ENCODE measurements at regions not wholly inside any gene's neighbourhood (a gene's known extent, or its start where the extent isn't known, plus 50 kb on each side); places are given as distances from the start of the nearest gene placed in this dataset.

DNA sequence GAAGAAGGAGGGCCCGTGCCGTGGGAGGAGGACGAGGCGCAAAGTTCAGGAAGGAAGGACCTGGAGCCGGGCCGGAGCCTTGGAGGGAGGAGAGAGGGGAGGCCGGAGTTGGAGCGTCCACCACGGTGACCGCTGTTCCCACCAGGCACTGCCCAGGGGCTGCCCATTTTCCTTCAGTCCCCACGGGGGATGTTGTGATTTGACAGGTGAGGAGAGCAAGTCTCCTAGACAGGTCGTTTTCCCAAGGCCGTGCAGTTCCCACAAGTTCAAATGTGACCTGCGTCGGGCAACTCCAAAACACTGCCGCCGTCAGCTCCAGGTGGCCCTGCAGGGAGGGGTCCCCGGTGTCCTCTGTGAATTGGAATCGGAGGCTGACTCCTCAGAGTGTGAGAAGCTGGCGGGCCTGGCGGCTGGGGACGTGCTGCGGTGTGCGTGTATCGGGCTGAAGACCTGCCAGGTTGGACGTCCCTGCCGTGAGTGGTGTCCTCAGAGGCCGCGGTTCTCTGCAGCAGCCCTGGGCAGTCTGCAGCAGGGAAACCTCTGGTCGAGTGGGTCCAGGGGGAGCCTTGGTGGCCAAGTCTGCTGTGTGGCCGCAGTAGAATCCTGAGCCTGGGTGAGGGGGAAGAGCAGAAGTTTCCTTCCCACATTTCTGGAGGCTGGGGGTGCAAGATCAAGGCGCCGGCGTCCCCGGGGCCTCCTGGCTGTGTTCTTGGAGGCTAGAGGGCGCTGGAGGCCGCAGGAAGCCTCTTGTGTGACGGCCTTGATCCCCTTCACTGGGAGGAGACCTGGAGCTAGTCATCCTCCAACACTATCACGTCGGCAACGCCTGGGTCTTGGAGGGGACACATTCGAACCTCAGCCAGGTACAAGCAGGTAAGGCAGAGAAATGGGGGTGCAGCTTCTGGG is 115.1 kb upstream of the FRMD1 start:
- H3K27ac ChIP-seq = no peak overlapping the region
- H3K27me3 ChIP-seq = no peaks in the 10 kb centered on the region
- peaks cover 0 to 5% (median 0%) of the 10 kb centered on the region in 4 donors for H3K4me1 ChIP-seq
- 87 to 92% methylated on average over 26 to 35 of the region's 42 CpGs for WGBS, 2 donors
- H3K9me3 ChIP-seq = no peaks in the 10 kb centered on the region
- TF ChIP-seq POLR2A (IDR thresholded peaks at IDR 0.05) (no peak), EP300 (IDR thresholded peaks at IDR 0.05) (no peak)
- TF ChIP-seq, protein P1, sequence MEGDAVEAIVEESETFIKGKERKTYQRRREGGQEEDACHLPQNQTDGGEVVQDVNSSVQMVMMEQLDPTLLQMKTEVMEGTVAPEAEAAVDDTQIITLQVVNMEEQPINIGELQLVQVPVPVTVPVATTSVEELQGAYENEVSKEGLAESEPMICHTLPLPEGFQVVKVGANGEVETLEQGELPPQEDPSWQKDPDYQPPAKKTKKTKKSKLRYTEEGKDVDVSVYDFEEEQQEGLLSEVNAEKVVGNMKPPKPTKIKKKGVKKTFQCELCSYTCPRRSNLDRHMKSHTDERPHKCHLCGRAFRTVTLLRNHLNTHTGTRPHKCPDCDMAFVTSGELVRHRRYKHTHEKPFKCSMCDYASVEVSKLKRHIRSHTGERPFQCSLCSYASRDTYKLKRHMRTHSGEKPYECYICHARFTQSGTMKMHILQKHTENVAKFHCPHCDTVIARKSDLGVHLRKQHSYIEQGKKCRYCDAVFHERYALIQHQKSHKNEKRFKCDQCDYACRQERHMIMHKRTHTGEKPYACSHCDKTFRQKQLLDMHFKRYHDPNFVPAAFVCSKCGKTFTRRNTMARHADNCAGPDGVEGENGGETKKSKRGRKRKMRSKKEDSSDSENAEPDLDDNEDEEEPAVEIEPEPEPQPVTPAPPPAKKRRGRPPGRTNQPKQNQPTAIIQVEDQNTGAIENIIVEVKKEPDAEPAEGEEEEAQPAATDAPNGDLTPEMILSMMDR (IDR thresholded peaks at IDR 0.05) = no peak
- DNase-seq (ENCODE audit: low spot score in 2 of 2) = no peak
- H3K36me3 ChIP-seq = no peaks in the 10 kb centered on the region
- H3K4me3 ChIP-seq = no peak overlapping the region

- Histone ChIP-seq H3K9me3 (no peaks in the 10 kb centered on the region), H3K4me3 (no peak overlapping the region), H3K27me3 (no peaks in the 10 kb centered on the region), H3K36me3 (no peaks in the 10 kb centered on the region), H3K27ac (no peak overlapping the region), H3K4me1 (peaks cover 0 to 5% (median 0%) of the 10 kb centered on the region in 4 donors)
- no peak for DNase-seq (ENCODE audit: low spot score in 2 of 2)
- WGBS, 2 donors = 91 to 94% methylated on average over 47 of the region's 47 CpGs
- TF ChIP-seq POLR2A (IDR thresholded peaks at IDR 0.05) (no peak), EP300 (IDR thresholded peaks at IDR 0.05) (no peak)
- TF ChIP-seq, protein P1 (IDR thresholded peaks at IDR 0.05) = no peak
These were observed 114.1 kb upstream of the FRMD1 start for GRCh38 chr6:168192901-168193815.

DNA sequence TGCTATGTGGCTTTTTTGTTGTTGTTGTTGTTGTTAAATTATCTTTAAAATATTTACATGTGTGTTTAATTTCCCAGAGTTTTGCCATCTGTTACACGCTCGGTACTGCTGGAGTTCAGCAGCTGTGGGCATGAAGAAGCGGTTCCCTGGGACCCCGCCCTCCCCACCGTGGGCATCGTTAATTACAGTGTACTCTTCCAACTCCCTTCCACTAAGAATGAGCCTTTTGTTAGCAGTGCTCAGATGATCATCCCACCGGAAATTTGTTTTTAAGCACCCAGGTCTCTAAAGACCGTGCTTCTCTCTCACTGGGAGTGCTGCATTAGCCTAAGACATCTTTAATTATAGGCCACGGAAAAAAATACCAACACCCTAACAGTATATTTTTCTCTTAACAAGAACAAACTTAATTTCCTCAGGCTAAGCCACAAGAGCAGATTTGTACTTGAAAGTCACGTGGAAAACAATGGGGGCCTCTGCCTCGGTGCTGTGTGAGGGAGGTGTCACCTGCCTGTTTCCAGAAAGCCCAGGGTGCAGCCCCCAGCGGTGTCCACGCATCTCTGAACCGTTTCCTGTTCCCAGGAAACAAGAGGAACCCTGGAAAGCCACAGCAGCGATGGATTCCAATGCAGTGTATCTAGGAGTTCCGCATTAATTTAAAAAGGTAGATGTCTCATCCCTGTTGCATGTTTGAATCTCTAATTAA is 113.3 kb upstream of the FRMD1 start:
- DNase-seq (ENCODE audit: low spot score in 2 of 2) = no peak
- 46 to 48% methylated on average over 16 of the region's 16 CpGs for WGBS, 2 donors
- no peaks in the 10 kb centered on the region for H3K27me3 ChIP-seq
- no peaks in the 10 kb centered on the region for H3K9me3 ChIP-seq
- no peaks in the 10 kb centered on the region for H3K36me3 ChIP-seq
- no peak for TF ChIP-seq EP300 (IDR thresholded peaks at IDR 0.05)
- H3K4me1 ChIP-seq = peaks cover 0 to 5% (median 0%) of the 10 kb centered on the region in 4 donors
- no peak overlapping the region for H3K27ac ChIP-seq
- H3K4me3 ChIP-seq = no peak overlapping the region

DNA sequence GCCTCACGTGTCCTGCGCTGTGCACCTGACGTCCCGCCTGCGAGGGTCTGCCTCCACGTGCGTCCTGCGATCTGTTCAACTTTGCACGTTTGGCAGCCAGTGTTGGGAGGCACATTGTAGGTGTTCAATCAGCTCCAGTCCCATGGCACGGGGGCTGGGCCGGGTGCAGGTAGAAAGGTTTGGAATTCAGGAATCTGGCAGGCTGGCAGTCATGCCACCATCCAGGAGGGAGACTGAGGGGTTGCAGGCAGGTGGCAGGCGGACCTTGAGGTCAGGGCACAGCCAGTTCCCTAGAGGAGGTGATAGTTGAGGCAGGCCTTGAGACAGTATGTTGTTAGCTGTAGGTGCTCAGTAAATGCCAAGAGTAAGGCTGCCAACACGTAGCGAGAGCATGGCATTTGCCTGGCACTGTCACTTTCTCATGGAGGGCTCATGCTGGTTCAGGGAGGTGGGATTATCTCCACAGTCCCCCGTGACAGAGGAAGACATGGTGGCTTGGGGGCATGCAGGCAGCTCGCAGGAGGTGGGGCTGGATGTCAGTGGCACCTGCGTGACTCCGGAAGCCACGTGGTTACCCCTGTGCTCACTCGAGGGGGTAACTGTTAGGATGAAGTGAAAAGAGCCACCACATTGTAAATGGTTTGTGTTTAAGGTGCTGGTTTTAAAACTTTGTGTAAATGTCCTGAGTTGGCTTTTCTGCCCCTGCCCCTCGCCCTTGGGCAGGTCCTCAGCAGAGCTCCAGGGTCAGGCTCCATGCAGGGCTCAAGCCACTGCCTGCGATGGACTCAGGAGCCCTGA is 111.8 kb upstream of the FRMD1 start:
- Histone ChIP-seq H3K36me3 (no peaks in the 10 kb centered on the region), H3K27ac (no peak overlapping the region), H3K27me3 (no peaks in the 10 kb centered on the region), H3K9me3 (no peaks in the 10 kb centered on the region), H3K4me3 (no peak overlapping the region), H3K4me1 (no peaks in the 10 kb centered on the region)
- DNase-seq (ENCODE audit: low spot score in 2 of 2) = no peak
- 89 to 93% methylated on average over 22 of the region's 22 CpGs for WGBS, 2 donors
- no peak for TF ChIP-seq EP300 (IDR thresholded peaks at IDR 0.05)
- TF ChIP-seq POLR2A (IDR thresholded peaks at IDR 0.05) = no peak
- TF ChIP-seq, protein P1 (IDR thresholded peaks at IDR 0.05) = no peak

DNA sequence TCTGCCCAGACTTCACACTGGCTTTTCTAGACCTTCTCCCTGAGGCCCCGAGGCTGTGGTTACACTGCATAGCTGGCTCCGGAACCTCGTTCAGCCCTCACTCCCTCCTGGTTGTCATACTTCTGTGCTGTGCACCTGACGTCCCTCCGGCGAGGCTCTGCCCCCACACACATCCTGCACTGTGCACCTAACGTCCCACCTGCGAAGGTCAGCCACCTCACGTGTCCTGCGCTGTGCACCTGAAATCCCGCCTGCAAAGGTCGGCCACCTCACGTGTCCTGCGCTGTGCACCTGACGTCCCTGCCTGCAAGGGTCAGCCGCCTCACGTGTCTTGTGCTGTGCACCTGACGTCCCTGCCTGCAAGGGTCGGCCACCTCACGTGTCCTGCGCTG is 111.0 kb upstream of the FRMD1 start:
- no peaks in the 10 kb centered on the region for H3K9me3 ChIP-seq
- TF ChIP-seq POLR2A (IDR thresholded peaks at IDR 0.05) (no peak), EP300 (IDR thresholded peaks at IDR 0.05) (no peak)
- TF ChIP-seq, protein P1 (IDR thresholded peaks at IDR 0.05) = no peak
- H3K27ac ChIP-seq = no peak overlapping the region
- H3K4me3 ChIP-seq = no peak overlapping the region
- DNase-seq (ENCODE audit: low spot score in 2 of 2) = no peak
- H3K4me1 ChIP-seq = no peaks in the 10 kb centered on the region
- no peaks in the 10 kb centered on the region for H3K27me3 ChIP-seq
- WGBS, 2 donors = 86 to 92% methylated on average over 20 to 21 of the region's 21 CpGs
- no peaks in the 10 kb centered on the region for H3K36me3 ChIP-seq
